Femur (tissue), 1 donor: ENCODE measurements at regions not wholly inside any gene's neighbourhood (a gene's known extent, or its start where the extent isn't known, plus 50 kb on each side); places are given as distances from the start of the nearest gene placed in this dataset.
A peak's percentile ranks its signal among the peaks of the same experiment; 100 is the strongest.

Source experiments
- DNase-seq: peaks from one replicate; pipeline ENCODE4 v3.0.0-alpha.2; 2017

GRCh38 chr3:135310317-135310716 is 515.3 kb downstream of the EPHB1 start:
- DNase-seq, result no peak

DNA sequence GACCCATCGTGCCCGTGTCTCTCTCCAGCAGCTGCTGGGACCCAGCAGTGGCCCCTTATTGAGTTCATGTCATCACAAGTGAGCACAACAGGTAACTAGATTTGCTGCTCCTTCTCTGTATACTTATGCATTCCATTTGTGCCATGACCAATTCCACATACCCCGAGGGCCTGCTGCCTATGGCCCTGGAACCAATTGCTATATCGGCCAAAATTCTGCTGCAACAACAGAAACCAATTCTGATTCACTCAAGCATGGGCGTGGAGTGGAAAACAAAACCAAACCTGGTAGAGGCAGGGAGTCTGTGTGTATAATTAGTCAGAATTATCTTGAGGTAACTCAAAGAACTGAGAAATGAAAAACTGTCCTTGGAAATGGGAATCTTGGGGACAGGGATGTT is 516.6 kb downstream of the EPHB1 start:
- DNase-seq, result no peak

DNA sequence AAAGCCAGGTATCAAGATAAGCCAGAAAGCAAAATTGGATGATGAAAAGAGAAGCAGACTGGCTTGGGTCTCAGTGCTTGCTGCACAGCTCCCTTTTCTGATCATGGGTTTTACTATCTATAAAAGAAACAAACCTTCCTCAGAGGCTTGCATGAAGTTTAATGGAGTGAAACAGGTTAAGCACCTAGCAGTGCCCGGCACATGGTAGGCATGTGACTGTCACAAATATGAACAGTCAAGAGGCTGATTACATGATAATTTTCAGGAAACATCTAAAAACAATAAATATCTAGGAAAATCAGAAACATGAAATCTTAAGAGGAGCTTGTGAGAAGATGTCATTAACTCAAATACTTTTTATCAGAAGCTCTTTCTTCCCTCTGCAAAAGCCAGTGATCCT is 519.2 kb downstream of the EPHB1 start:
- no peak for DNase-seq

DNA sequence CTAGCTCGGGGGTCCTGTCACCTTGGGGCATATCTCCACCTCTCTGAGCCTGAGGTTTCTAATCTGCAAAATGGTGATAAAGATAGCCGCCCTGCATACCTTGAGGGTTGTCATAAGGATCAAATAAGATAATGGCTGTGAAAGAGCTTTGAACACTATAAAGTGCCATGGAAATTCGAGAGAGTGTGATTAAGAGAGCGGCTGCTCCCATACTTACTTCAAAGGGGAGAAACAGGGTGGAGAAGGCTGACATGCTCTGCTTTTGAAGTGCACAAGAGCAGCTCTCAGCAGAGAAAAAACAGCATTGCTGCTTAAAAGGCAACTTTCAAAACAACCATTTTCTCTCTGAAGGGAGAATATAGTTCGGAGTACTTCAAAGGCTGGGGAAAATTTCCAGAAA is 529.2 kb downstream of the EPHB1 start:
- DNase-seq, result no peak

DNA sequence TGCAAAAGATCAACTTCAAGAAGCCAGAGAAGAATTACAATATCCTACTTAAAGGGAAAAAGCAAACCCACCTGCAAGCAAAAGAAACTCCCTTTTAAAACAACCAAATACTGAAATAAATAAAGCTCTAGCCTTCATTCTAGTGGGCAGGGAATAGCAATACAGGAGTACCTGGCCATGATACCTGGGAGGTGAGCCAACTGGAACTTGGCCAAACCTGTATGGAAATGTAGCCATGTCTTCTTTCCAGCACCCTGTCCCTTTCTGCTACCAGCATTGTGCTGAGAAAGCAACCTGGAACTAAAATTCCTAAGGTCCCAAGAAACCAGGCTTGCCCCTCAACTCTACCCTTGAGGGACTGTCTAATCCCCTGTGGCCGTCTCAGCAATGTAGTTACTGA is 530.0 kb downstream of the EPHB1 start:
- DNase-seq, result no peak

- DNase-seq, result no peak
Observed at GRCh38 chr3:135325726-135326235, 530.7 kb downstream of the EPHB1 start.

DNA sequence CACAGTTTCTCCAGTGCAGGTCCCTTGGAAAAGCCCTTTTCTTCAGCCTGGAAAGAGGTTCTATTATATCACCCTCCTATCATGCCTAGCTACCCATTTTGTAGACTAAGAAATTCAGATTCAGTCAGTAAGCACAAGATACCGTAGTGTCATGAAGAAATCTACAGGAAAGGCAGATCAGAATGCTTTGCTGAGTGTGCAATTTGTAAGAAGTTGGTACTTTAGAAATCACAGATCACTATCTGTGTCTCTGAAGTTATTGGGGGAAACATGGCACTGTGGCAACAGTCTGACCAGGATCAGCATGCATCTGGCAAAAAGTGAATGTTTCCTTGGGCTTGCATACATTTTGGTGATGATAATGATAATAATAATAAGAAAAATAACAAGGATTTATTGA is 531.8 kb downstream of the EPHB1 start:
- DNase-seq, result no peak

DNA sequence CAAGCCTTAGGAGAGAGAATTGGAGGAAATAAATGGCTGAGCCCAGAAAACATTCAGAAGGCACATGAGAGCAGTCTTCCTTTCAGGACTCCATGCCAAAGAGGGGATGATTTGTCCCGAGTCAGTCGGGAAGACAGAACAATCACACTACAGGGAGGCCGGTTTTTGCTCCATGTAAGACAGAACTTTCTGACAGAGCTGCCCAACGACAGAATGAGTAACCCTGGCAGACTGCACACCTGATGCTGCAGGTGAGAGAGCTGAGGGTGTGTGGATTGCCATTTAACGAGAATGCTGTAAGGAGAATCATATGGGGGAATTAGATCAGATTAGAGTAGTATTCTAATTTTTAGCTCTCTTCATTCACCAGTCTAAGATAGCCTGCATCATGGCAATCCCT is 533.0 kb downstream of the EPHB1 start:
- no peak for DNase-seq

DNA sequence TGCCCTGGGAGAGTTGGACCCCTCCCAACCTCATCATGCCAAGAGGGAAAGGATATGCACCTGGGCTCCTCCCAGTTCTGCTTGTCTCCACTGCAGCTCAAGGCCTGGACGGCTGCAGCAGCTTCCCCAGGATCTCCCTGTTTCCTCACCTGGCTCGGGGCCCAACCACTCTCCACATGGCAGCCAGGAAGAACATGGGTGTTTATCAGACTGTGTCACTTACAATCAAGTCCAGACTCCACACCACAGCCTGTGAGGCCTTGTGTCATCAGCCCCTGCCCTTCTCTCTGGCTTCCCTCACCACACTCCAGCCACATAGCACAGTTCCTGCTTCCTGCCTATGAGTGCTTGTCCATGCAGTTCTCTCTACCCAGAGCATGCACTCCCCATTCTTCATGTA is 534.4 kb downstream of the EPHB1 start:
- DNase-seq, result peak; percentile 18

GRCh38 chr3:135337192-135337591 is 542.1 kb downstream of the EPHB1 start:
- peak; percentile 26 for DNase-seq

- no peak for DNase-seq
Observed at GRCh38 chr3:135348690-135349089, 553.6 kb downstream of the EPHB1 start.

DNA sequence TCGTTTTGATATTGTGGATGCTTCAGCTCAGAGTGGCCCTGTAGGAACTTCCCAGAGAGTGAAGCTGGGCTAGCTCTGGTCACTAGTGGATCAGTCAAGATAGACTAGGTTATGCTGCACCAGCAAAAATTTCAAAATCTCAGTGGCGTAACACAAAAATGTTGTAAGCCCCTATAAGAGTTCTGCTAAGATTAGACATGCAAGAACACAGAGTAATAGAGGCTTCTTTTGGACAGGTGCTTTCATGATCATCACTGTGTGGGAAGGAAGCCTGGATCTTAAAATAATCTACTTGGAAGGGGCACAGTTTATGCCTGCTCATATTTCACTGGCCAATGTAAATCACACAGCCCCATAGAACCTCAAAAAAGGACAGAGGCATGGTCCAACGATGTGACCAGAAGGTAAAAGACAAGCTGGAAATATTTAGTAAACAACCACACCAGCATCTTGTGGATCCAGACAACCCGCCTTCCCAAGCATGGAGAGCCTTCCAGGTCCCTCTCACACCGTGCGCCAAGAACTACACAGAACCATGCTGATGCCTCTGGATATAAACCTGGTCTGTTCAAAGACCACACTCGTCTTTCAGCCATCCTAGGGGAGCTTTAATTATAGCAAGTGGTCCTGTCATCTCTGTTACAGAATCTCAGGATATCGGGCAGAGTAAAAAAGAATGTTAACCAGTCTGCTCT is 554.3 kb downstream of the EPHB1 start:
- no peak for DNase-seq

DNA sequence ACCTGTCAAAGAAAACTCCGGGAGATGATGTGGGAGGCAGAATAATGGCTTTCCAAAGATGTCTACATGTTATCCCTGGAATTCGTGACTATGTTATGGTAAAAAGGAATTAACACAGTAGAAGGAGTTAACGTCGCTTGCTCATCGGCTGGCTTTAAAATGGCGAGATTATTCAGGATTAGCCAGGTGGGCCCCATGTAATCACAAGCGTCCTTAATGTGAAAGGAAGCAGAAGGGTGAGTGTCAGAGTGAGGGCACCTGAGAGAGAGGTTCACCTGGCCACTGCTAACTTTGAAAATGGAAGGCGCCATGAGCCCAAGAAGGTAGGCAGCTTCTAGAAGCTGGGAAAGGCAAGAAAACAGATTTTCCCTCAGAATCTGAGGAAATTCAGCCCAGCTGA is 557.2 kb downstream of the EPHB1 start:
- no peak for DNase-seq

DNA sequence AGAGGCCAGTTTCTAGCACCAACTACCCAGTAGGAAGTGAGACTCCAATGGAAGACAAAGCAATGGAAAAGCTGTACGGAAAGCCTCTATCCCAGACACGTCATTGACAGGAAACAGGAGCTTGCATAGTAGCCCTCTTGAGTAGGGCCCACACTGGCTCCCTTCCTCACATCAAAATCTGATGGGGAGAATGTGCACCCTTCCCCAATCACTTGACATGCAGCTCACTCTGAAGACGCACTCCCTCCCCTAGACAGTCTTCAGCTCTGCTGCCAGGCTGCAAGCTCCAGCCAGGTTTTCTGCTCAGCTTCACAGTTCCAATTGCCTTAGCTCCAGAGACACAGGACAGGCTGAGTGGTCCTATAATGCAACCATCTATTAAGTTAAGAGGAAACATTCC is 567.8 kb downstream of the EPHB1 start:
- no peak for DNase-seq

DNA sequence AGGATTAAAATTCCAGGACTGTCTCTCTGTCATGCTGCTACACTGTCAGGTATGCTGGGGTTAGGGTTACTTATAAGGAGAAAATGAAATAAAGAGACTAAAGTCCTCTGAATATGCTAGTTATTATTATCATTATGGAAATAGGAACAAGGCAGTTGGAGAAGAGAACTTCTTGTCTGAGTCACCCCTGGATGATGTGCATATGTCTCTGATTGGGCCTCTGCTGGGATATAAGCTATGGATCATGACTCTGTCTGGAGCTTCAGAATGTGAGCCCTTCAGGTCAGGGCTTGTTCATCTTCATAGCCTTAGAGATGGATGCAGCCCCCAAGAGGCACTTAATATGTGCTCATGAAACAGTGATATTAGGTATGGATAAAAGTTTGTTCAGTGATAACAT is 569.6 kb downstream of the EPHB1 start:
- DNase-seq, result no peak

- DNase-seq, result no peak
Observed at GRCh38 chr3:135366816-135367215, 571.8 kb downstream of the EPHB1 start.

DNA sequence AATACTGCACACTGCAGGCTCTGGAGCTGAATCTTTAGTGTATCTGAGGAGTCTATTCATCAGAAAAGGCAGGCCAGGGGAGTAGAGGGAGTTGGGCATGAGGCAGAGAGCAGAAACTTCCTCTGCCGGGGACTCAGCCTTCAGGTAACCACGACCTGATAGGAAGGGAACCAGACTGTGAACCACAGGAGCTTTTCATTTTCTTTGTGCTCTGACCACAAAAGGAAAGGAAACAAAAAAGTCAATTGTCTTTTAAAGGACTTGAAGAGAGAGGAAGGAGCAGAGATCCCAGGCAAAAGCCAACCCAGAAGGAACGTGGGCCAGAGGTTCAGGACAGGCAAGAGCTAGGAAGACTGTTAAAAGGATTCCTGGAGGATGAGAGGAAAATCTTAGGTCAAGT is 573.3 kb downstream of the EPHB1 start:
- DNase-seq, result no peak

DNA sequence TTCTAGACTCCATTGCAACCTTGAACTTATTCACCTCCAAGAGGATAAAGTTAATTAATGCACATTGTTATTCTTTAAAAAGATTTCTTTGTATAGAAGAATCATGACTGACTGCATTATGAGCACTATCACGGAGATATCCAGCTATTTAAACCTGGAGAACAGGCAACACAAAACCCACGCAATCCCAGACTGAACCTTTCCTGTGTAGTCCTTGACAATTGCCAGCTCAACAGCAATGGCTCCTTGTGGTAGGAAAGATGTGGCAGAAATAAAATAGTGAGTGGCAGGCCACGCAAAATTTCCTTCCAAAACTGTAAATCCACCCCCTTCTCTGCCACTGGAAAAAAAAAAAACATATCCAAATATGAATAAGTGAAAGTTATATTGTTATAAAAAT is 573.7 kb downstream of the EPHB1 start:
- no peak for DNase-seq

- no peak for DNase-seq
Observed at GRCh38 chr3:135374571-135374970, 579.5 kb downstream of the EPHB1 start.

- DNase-seq, result no peak
Observed at GRCh38 chr3:135382188-135382587, 583.3 kb upstream of the PPP2R3A start.

GRCh38 chr3:135382621-135383020 is 582.9 kb upstream of the PPP2R3A start:
- no peak for DNase-seq

- no peak for DNase-seq
Observed at GRCh38 chr3:135383301-135383700, 582.2 kb upstream of the PPP2R3A start.

GRCh38 chr3:135392151-135392550 is 573.4 kb upstream of the PPP2R3A start:
- DNase-seq, result no peak

DNA sequence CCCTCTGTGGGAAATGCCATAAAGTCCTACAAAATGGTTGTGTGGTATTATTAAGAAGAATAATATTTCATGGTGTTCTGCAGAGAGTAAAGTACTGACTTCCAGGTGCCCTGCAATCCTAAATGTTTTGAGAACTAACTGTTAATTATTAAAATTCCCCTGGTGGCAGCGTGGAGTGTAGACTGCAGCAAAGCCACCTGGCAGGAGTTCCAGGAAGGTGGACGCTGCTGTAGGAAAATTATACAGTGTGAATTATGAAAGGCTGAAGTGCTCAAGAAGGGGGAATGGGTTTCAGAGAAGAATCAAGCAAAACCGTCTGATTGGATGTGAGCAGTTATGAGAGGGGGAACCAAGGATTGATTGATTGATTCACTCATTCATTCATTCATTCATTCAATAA is 572.4 kb upstream of the PPP2R3A start:
- no peak for DNase-seq

GRCh38 chr3:135393898-135394525 is 571.5 kb upstream of the PPP2R3A start:
- no peak for DNase-seq
